GOT3 (cell line): ENCODE measurements at regions not wholly inside any gene's neighbourhood (a gene's known extent, or its start where the extent isn't known, plus 50 kb on each side); places are given as distances from the start of the nearest gene placed in this dataset.
A peak's percentile ranks its signal among the peaks of the same experiment; 100 is the strongest.

Experiments used
- DNase-seq: peaks from one replicate; lab custom pipeline; 2025; ENCODE audit warnings: mixed read lengths; lab: John Stamatoyannopoulos, UW

GRCh38 chr9:1201901-1202300 is 151.7 kb downstream of the DMRT2 start:
- no peak for DNase-seq

- no peak for DNase-seq
These were observed 152.5 kb downstream of the DMRT2 start for GRCh38 chr9:1202512-1203280.

- no peak for DNase-seq
These were observed 157.5 kb downstream of the DMRT2 start for GRCh38 chr9:1207686-1208085.

GRCh38 chr9:1208157-1208556 is 158.0 kb downstream of the DMRT2 start:
- DNase-seq: no peak

- no peak for DNase-seq
These were observed 160.8 kb downstream of the DMRT2 start for GRCh38 chr9:1210954-1211353.

GRCh38 chr9:1216532-1216931 is 166.4 kb downstream of the DMRT2 start:
- no peak for DNase-seq

GRCh38 chr9:1217076-1217475 is 166.9 kb downstream of the DMRT2 start:
- DNase-seq: no peak

- no peak for DNase-seq
These were observed 169.1 kb downstream of the DMRT2 start for GRCh38 chr9:1219284-1219683.

GRCh38 chr9:1221298-1221697 is 171.1 kb downstream of the DMRT2 start:
- DNase-seq: no peak

- DNase-seq: no peak
These were observed 172.4 kb downstream of the DMRT2 start for GRCh38 chr9:1222511-1222910.

- peak; percentile 4 for DNase-seq
These were observed 182.1 kb downstream of the DMRT2 start for GRCh38 chr9:1231998-1232919.

GRCh38 chr9:1233568-1233967 is 183.4 kb downstream of the DMRT2 start:
- no peak for DNase-seq

- DNase-seq: no peak
These were observed 185.5 kb downstream of the DMRT2 start for GRCh38 chr9:1235650-1236049.

GRCh38 chr9:1236061-1236460 is 185.9 kb downstream of the DMRT2 start:
- no peak for DNase-seq

- DNase-seq: no peak
These were observed 188.2 kb downstream of the DMRT2 start for GRCh38 chr9:1238407-1238806.

GRCh38 chr9:1248743-1249142 is 198.6 kb downstream of the DMRT2 start:
- no peak for DNase-seq

GRCh38 chr9:1253064-1253979 is 203.2 kb downstream of the DMRT2 start:
- no peak for DNase-seq

- DNase-seq: no peak
These were observed 203.9 kb downstream of the DMRT2 start for GRCh38 chr9:1254071-1254470.

- no peak for DNase-seq
These were observed 206.0 kb downstream of the DMRT2 start for GRCh38 chr9:1256178-1256577.

- no peak for DNase-seq
These were observed 211.1 kb downstream of the DMRT2 start for GRCh38 chr9:1261266-1261665.

GRCh38 chr9:1261879-1262766 is 212.0 kb downstream of the DMRT2 start:
- DNase-seq: no peak
